ENCODE measurements at regions not wholly inside any gene's neighbourhood (a gene's known extent, or its start where the extent isn't known, plus 50 kb on each side); places are given as distances from the start of the nearest gene placed in this dataset.

DNA sequence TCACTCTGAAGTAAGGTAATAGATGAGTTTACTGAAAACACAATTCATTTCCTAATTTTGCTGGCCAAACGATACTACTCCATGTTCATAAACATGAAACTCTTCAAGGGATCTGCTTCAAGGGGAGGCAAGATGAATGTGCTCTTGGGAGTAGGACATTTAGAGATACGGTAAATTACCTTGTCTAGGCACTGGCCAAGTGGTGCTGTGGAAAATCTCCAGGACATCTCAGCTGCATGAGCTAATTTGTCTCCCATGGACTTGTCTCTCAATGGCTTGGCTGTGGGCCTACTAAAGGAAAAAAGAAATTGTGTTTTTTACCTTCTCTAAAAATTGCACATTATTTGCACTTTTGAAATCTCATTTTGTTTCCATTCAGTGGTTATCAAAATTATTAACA, 780.6 kb downstream of the LTN1 start:
- TF ChIP-seq, protein P1, sequence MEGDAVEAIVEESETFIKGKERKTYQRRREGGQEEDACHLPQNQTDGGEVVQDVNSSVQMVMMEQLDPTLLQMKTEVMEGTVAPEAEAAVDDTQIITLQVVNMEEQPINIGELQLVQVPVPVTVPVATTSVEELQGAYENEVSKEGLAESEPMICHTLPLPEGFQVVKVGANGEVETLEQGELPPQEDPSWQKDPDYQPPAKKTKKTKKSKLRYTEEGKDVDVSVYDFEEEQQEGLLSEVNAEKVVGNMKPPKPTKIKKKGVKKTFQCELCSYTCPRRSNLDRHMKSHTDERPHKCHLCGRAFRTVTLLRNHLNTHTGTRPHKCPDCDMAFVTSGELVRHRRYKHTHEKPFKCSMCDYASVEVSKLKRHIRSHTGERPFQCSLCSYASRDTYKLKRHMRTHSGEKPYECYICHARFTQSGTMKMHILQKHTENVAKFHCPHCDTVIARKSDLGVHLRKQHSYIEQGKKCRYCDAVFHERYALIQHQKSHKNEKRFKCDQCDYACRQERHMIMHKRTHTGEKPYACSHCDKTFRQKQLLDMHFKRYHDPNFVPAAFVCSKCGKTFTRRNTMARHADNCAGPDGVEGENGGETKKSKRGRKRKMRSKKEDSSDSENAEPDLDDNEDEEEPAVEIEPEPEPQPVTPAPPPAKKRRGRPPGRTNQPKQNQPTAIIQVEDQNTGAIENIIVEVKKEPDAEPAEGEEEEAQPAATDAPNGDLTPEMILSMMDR (IDR thresholded peaks at IDR 0.05; ENCODE audit: poor library complexity): no peak
- no peak for TF ChIP-seq EZH2phosphoT487 (IDR thresholded peaks at IDR 0.05; ENCODE audit: low read depth, severe bottlenecking, unreplicated experiment)
- no peak for TF ChIP-seq EZH2 (IDR thresholded peaks at IDR 0.05; ENCODE audit: borderline replicate concordance)
